Heart left ventricle (tissue), 16 donors: ENCODE measurements at regions not wholly inside any gene's neighbourhood (a gene's known extent, or its start where the extent isn't known, plus 50 kb on each side); places are given as distances from the start of the nearest gene placed in this dataset.
"Not testable (repeated sequence)": the region's sequence is repeated elsewhere in the genome, so short reads cannot be mapped to it uniquely, and the experiment has no call there.

Source experiments
- ATAC-seq, 4 donors: fragments of 200-7000 bp; cut with Tn5 transposase; one replicate each; pipeline ENCODE4 v1.9.1; 2020 to 2022; ENCODE audit warnings: moderate library complexity in 4 of 4, mild to moderate bottlenecking in 3 of 4, moderate number of reproducible peaks in 1 of 4
- DNase-seq, 5 donors: peaks; one replicate each; pipeline ENCODE4 v3.0.0-alpha.2; 2020
- H3K27ac ChIP-seq, 12 donors: fragments of 200-600 bp; sonication (generic) in 4 of 12; one replicate each; pipeline versions ENCODE4 v1.5.0 to v1.8.0; 2016 to 2022; ENCODE audit warnings: mild to moderate bottlenecking in 2 of 12
- H3K27me3 ChIP-seq, 9 donors: fragments of 200-600 bp; sonication (generic) in 2 of 9; one replicate each; pipeline versions ENCODE4 v1.5.1 to v1.8.0; 2016 to 2022; ENCODE audit warnings: mild to moderate bottlenecking in 3 of 9
- H3K36me3 ChIP-seq, 9 donors: fragments of 200-600 bp; sonication (generic) in 2 of 9; one replicate each; pipeline versions ENCODE4 v1.5.0 to v1.8.0; 2018 to 2022; ENCODE audit warnings: mild to moderate bottlenecking in 2 of 9
- H3K4me1 ChIP-seq, 12 donors: fragments of 200-600 bp; sonication (generic) in 4 of 12; one replicate each; pipeline versions ENCODE4 v1.5.0 to v1.8.0; 2016 to 2022; ENCODE audit warnings: mild to moderate bottlenecking in 3 of 12
- H3K4me3 ChIP-seq, 12 donors: fragments of 200-600 bp; sonication (generic) in 4 of 12; one replicate each; pipeline versions ENCODE4 v1.5.0 to v1.8.0; 2017 to 2022; ENCODE audit warnings: mild to moderate bottlenecking in 9 of 12, moderate library complexity in 4 of 12
- H3K9me3 ChIP-seq, 12 donors: fragments of 200-600 bp; sonication (generic) in 4 of 12; one replicate each; pipeline versions ENCODE4 v1.5.0 to v1.8.0; 2016 to 2022; ENCODE audit warnings: mild to moderate bottlenecking in 1 of 12
- POLR2A ChIP-seq, 2 donors: fragments of 450-650 bp; IDR thresholded peaks; one replicate each; pipeline ENCODE4 v1.6.1; 2017; ENCODE audit warnings: antibody characterized with exemption in 2 of 2, mild to moderate bottlenecking in 2 of 2, moderate library complexity in 2 of 2
- WGBS, 4 donors: extraction: QIAGEN DNeasy Blood & Tissue Kit in 2 of 4; methylation state at CpG; one replicate each; pipeline versions ENCODE4 v1.1.5 to v1.1.7; 2013 to 2018; 5-methylcytosine and 5-hydroxymethylcytosine counted together
- intact Hi-C, 10 donors: fragments of 100-400 bp; cut with DNase I; formaldehyde crosslinking; loops; one replicate each; pipeline versions ENCODE4 v1.11.1 to v1.14.2; 2022
- TF ChIP-seq, protein P1 (sequence below), 12 donors: fragments of 200-600 bp; sonication (generic) in 4 of 12; IDR thresholded peaks; one replicate each; pipeline versions ENCODE4 v1.5.0 to v1.8.0; 2018 to 2022; ENCODE audit warnings: antibody characterized with exemption in 12 of 12, mild to moderate bottlenecking in 5 of 12
- donor health status: ischemic (EF 13 %, LVEDD 7.1; RV severe dilation, severe dysfunction).
- donor health status: healthy with polysubstance abuse.
- donor health status: DM: no; HTN: yes; CAD: no.
- donor health status: DM: no; HTN: no; CAD: no.
- donor health status: ischemic (EF 25% LVEDD 6.9; RV normal size, moderate dysfunction).
- donor health status: ischemic (EF 25% LVEDD 5.7; RV mildly dilated, moderate dysfunction).
- donor health status: healthy.
- donor health status: DM: yes; HTN: yes; CAD: no.
- donor health status: ischemic (EF 35%, LVEDD 5.7; RV mildly dilated, moderate dysfunction).
- donor health status: nonischemic (EF 11% LVEDD 7.7; RV severe dilation, severe dysfunction).
- donor health status: DM: yes; HTN: yes; CAD: no.
- donor health status: PGD.
- donor health status: ischemic (EF 29% LVEDD 5.4; RV normal size, mild dysfunction).
- donor health status: nonischemic (EF 23%, LVEDD 6.1; RV moderate dilation, normal function).

DNA sequence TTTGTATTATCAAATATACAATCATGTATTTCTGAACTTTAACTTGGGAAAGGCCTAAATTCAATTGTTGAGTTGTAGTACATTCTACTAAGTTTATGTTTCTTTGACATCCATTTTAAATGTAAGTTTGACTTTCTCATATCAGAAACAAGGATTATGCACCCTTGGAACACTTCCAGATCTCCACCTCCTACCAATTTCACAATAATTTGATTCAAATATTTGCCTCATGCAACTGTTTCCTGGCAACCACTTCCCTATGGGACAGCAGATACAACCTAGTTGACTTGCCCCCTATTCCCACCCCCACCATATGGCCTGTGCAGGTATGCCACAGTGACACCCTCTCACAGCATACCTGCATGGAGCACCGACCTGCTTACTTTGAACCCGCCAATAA, 506.4 kb upstream of the PABPC4L start:
- intact Hi-C loops: no loop called here
- Histone ChIP-seq H3K4me3 (no peak overlapping the region), H3K9me3 (peaks cover 0 to 2% (median 0%) of the 10 kb centered on the region in 12 donors), H3K4me1 (no peaks in the 10 kb centered on the region), H3K27me3 (no peaks in the 10 kb centered on the region), H3K27ac (no peak overlapping the region), H3K36me3 (no peaks in the 10 kb centered on the region)
- 85 to 100% (median 95%) methylated on average over 2 of the region's 2 CpGs for WGBS, 4 donors
- ATAC-seq (no peak), DNase-seq (no peak)
- TF ChIP-seq, protein P1, sequence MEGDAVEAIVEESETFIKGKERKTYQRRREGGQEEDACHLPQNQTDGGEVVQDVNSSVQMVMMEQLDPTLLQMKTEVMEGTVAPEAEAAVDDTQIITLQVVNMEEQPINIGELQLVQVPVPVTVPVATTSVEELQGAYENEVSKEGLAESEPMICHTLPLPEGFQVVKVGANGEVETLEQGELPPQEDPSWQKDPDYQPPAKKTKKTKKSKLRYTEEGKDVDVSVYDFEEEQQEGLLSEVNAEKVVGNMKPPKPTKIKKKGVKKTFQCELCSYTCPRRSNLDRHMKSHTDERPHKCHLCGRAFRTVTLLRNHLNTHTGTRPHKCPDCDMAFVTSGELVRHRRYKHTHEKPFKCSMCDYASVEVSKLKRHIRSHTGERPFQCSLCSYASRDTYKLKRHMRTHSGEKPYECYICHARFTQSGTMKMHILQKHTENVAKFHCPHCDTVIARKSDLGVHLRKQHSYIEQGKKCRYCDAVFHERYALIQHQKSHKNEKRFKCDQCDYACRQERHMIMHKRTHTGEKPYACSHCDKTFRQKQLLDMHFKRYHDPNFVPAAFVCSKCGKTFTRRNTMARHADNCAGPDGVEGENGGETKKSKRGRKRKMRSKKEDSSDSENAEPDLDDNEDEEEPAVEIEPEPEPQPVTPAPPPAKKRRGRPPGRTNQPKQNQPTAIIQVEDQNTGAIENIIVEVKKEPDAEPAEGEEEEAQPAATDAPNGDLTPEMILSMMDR (IDR thresholded peaks at IDR 0.05): no peak
- no peak for TF ChIP-seq POLR2A (IDR thresholded peaks at IDR 0.05)

DNA sequence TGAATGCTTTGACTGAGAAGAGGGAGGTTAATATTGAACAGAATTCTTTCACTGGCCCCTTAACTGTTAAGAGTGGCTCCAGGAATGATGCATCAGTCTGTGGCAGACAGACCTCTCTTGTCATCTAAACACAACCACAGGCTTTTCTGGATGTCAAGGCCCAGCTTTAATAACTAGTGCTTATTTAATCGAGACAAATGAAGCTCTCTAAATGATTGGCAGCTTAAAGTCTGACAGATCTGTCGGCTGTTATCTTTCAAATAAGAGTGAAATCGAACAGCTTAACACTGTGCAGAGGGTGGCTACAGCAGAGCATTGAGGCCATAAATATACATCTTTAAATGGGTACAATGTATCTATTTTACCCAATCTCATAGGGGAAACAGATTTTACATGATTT, 500.8 kb upstream of the PABPC4L start:
- H3K36me3 ChIP-seq: no peaks in the 10 kb centered on the region
- no peak overlapping the region for H3K27ac ChIP-seq
- 29 to 38% (median 35%) methylated on average over 3 of the region's 3 CpGs for WGBS, 4 donors
- intact Hi-C loops: no loop called here
- H3K4me3 ChIP-seq: no peak overlapping the region
- no peak for TF ChIP-seq POLR2A (IDR thresholded peaks at IDR 0.05)
- TF ChIP-seq, protein P1 (IDR thresholded peaks at IDR 0.05): no peak
- ATAC-seq (no peak), DNase-seq (no peak)
- H3K9me3 ChIP-seq: no peaks in the 10 kb centered on the region
- no peaks in the 10 kb centered on the region for H3K27me3 ChIP-seq
- no peaks in the 10 kb centered on the region for H3K4me1 ChIP-seq

DNA sequence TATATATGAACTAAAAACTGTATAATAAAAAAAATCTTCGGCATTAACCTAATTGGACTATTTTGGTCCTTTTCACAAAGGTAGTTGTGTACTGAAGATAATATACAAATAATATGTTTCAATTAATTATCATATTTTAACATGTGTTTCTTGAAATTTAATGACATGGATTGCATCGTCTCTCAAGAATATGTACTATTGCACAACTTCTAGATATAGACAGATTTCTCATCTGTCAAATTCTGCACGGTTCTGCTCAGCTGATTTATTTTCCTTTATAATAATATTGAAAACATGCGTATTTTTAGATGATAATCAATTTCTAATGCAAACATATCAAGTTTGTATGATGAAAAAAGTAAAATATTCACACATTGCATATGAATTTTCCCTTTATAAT, 498.7 kb upstream of the PABPC4L start:
- Histone ChIP-seq H3K27me3 (no peaks in the 10 kb centered on the region), H3K4me1 (no peaks in the 10 kb centered on the region), H3K9me3 (no peaks in the 10 kb centered on the region), H3K27ac (no peak overlapping the region), H3K36me3 (no peaks in the 10 kb centered on the region), H3K4me3 (no peak overlapping the region)
- 84 to 92% (median 90%) methylated on average over 4 of the region's 4 CpGs for WGBS, 4 donors
- DNase-seq (no peak), ATAC-seq (no peak)
- intact Hi-C loops: no loop called here
- TF ChIP-seq, protein P1 (IDR thresholded peaks at IDR 0.05): no peak
- no peak for TF ChIP-seq POLR2A (IDR thresholded peaks at IDR 0.05)

DNA sequence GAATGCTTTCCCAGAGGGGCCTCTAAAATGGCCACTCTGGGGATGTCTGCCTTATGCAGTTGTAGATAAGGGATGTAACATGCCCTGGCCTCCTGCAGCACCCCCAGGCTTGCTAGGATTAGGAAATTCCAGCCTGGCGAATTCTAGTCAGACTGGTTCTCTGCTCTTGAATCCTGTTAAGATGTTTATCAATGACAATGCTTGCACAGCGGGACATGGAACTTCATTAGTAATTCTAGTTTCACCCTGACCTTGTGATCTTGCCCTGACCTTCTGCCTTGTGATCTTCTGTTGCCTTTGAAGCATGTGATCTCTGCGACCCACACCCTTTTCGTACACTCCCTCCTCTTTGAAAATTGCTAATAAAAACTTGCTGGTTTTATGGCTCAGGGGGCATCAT, 497.2 kb upstream of the PABPC4L start:
- intact Hi-C loops, H3K27me3 ChIP-seq, H3K27ac ChIP-seq, H3K9me3 ChIP-seq, DNase-seq, H3K4me3 ChIP-seq, H3K4me1 ChIP-seq, ATAC-seq, H3K36me3 ChIP-seq: not testable (repeated sequence)
- WGBS, 4 donors: 89 to 98% (median 91%) methylated on average over 4 of the region's 4 CpGs

DNA sequence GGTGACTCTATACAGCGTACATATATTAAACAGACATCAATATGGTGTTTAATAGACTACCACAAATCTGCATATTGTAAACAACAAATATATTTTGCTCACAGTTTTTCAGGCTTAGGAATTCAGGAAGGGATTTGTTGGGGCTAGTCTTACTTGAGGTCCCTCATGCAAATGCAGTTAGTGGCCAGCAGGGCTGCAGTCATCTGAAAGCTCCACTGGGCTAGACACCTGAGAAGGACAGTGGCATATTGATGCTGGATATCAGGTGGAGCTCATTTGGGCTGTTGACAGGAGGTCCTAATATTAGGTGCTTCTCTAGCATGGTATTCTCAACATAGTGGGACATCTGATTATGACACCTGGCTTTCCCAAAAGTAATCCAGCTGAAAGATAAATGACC, 493.8 kb upstream of the PABPC4L start:
- 83 to 92% (median 88%) methylated on average over 1 of the region's 1 CpG for WGBS, 4 donors
- DNase-seq (no peak), ATAC-seq (no peak)
- H3K36me3 ChIP-seq: no peaks in the 10 kb centered on the region
- no peaks in the 10 kb centered on the region for H3K27me3 ChIP-seq
- no peaks in the 10 kb centered on the region for H3K9me3 ChIP-seq
- no peak overlapping the region for H3K27ac ChIP-seq
- no peaks in the 10 kb centered on the region for H3K4me1 ChIP-seq
- intact Hi-C loops: no loop called here
- H3K4me3 ChIP-seq: no peak overlapping the region
- TF ChIP-seq POLR2A (IDR thresholded peaks at IDR 0.05): no peak
- TF ChIP-seq, protein P1 (IDR thresholded peaks at IDR 0.05): no peak
